ENCODE measurements at regions not wholly inside any gene's neighbourhood (a gene's known extent, or its start where the extent isn't known, plus 50 kb on each side); places are given as distances from the start of the nearest gene placed in this dataset.
A peak's percentile ranks its signal among the peaks of the same experiment; 100 is the strongest.

GRCh38 chrX:96483647-96484160 lies 200.9 kb upstream of the DIAPH2 start:
- FAIRE-seq (peak; percentile 28), DNase-seq (ENCODE audit: low read depth in 1 of 2, low spot score in 2 of 2) (peak in 1 of 2 experiments; percentile 1)
- POLR2A ChIA-PET (ENCODE audit: partially characterized antibody), result no interaction called here

More at GRCh38 chrX:96483647-96484160, 200.9 kb upstream of the DIAPH2 start:
- no peak overlapping the region for H2BK20ac ChIP-seq (ENCODE audit: low read length)
- CTCF ChIA-PET (ENCODE audit: partially characterized antibody), result no interaction called here
- no peak overlapping the region for H3K56ac ChIP-seq (replicated peaks; ENCODE audit: insufficient read length, low read depth, low read length)
- no peak overlapping the region for H3K14ac ChIP-seq (ENCODE audit: insufficient read length)
- no peak overlapping the region for H2BK120ac ChIP-seq (replicated peaks; ENCODE audit: low read depth, low read length)
- H3K9me3 ChIP-seq (ENCODE audit: insufficient read depth in 2 of 2, low read depth in 1 of 2, low read length in 1 of 2), result peaks cover 0 to 2% of the 10 kb centered on the region in 2 experiments; a peak in 1 of 4 replicates
- H4K8ac ChIP-seq (ENCODE audit: extremely low read depth, insufficient read depth, low read length), result no peak overlapping the region
- H4K20me1 ChIP-seq (replicated peaks in 1 of 2; ENCODE audit: control insufficient read depth in 1 of 2, insufficient read depth in 2 of 2, low read length in 2 of 2), result no peaks in the 10 kb centered on the region
- H3K4me3 ChIP-seq (ENCODE audit: extremely low read depth in 1 of 4, insufficient read depth in 2 of 4, low read depth in 3 of 4, low read length in 4 of 4), result no peak overlapping the region
- H3K27me3 ChIP-seq (replicated peaks in 1 of 4; ENCODE audit: control insufficient read depth in 3 of 4, extremely low read depth in 1 of 4, insufficient read depth in 3 of 4, low read length in 3 of 4), result no peaks in the 10 kb centered on the region
- H3K79me2 ChIP-seq (ENCODE audit: control insufficient read depth in 1 of 2, insufficient read depth in 2 of 2, low read length in 2 of 2), result no peaks in the 10 kb centered on the region
- no peak overlapping the region for H2BK15ac ChIP-seq (ENCODE audit: low read length)
- no peak overlapping the region for H3K18ac ChIP-seq (ENCODE audit: extremely low read depth, low read length)
- no peak overlapping the region for H2BK5ac ChIP-seq (ENCODE audit: low read depth, low read length)
- H3K4me2 ChIP-seq (ENCODE audit: insufficient read depth in 1 of 2, low read depth in 2 of 2, low read length in 2 of 2), result peak overlapping the region in 1 of 2 experiments; percentile 7; a peak in 1 of 4 replicates
- no peak overlapping the region for H3K9ac ChIP-seq (replicated peaks in 1 of 4; ENCODE audit: extremely low read depth in 1 of 4, low read depth in 3 of 4, low read length in 3 of 4)
- no peak overlapping the region for H2AK5ac ChIP-seq (ENCODE audit: low read depth, low read length)
- no peak overlapping the region for H2BK12ac ChIP-seq (ENCODE audit: low read depth, low read length)
- peaks cover 0 to 8% (median 0%) of the 10 kb centered on the region in 4 experiments; a peak in 2 of 7 replicates for H3K4me1 ChIP-seq (replicated peaks in 1 of 4; ENCODE audit: control insufficient read depth in 3 of 4, insufficient read depth in 4 of 4, low read length in 3 of 4)
- H4K5ac ChIP-seq (ENCODE audit: insufficient read length, low read depth, low read length), result no peak overlapping the region
- H3K4ac ChIP-seq (replicated peaks; ENCODE audit: insufficient read length, low read depth, low read length), result no peak overlapping the region
- H3K79me1 ChIP-seq (ENCODE audit: low read depth, low read length), result no peaks in the 10 kb centered on the region
- H3K27ac ChIP-seq (ENCODE audit: low read depth, low read length), result no peak overlapping the region
- TF ChIP-seq RFX5 (IDR thresholded peaks at IDR 0.05; ENCODE audit: borderline replicate concordance, low read depth, low read length) (no peak), SUZ12 (IDR thresholded peaks at IDR 0.05; ENCODE audit: low read length) (no peak), FOSL1 (IDR thresholded peaks at IDR 0.05; ENCODE audit: insufficient read depth, low read depth, low read length) (no peak), RAD21 (IDR thresholded peaks at IDR 0.05 in 1 of 2, conservative IDR thresholded peaks at IDR 0.05 in 1 of 2; ENCODE audit: low read depth in 2 of 2, low read length in 2 of 2) (no peak), ZNF274 (IDR thresholded peaks at IDR 0.05; ENCODE audit: borderline replicate concordance, extremely low read depth, low read length) (no peak), EP300 (IDR thresholded peaks at IDR 0.05; ENCODE audit: borderline replicate concordance in 1 of 2, low read depth in 2 of 2, low read length in 2 of 2) (no peak), MAX (IDR thresholded peaks at IDR 0.05) (no peak), CHD1 (IDR thresholded peaks at IDR 0.05; ENCODE audit: low read depth, low read length) (no peak)
- 56% methylated on average over 2 of the region's 2 CpGs; no CpG with 5 or more reads in 1 of the 2 experiments for WGBS, 2 experiments (ENCODE audit: extremely low coverage in 1 of 2, insufficient coverage in 1 of 2, insufficient read length in 1 of 2, insufficient replicate concordance in 2 of 2, low coverage in 1 of 2, low lambda C conversion rate in 2 of 2, missing lambda C conversion rate in 1 of 2)
- H3K23me2 ChIP-seq (ENCODE audit: low read depth, low read length), result no peaks in the 10 kb centered on the region
- H4K91ac ChIP-seq (replicated peaks; ENCODE audit: insufficient read length, low read length), result no peak overlapping the region
- no peaks in the 10 kb centered on the region for H3K36me3 ChIP-seq (ENCODE audit: control insufficient read depth in 2 of 4, insufficient read depth in 4 of 4, low read length in 3 of 4)
- H3K23ac ChIP-seq (ENCODE audit: insufficient read length), result no peak overlapping the region
- no peak overlapping the region for H2AFZ ChIP-seq (ENCODE audit: low read length)
